ENCODE measurements at regions not wholly inside any gene's neighbourhood (a gene's known extent, or its start where the extent isn't known, plus 50 kb on each side); places are given as distances from the start of the nearest gene placed in this dataset.

DNA sequence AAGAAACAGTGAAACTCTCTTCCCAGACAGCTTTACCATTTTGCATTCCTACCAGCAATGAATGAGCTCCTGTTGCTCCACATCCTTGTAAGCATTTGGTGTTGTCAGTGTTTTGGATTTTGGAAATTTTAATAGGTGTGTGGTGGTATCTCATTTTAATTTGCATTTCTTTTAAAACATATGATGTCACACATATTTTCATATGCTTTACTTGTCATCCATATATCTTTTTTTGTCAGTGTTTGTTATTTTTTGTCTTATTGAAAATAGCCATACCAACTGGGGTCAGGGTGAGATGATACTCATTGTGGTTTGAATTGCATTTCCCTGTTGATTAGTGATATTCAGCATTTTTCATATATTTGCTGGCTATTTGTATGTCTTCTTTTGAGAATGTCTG is 119.5 kb upstream of the FOXA2 start:
- TF ChIP-seq, protein P1, sequence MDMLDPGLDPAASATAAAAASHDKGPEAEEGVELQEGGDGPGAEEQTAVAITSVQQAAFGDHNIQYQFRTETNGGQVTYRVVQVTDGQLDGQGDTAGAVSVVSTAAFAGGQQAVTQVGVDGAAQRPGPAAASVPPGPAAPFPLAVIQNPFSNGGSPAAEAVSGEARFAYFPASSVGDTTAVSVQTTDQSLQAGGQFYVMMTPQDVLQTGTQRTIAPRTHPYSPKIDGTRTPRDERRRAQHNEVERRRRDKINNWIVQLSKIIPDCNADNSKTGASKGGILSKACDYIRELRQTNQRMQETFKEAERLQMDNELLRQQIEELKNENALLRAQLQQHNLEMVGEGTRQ (IDR thresholded peaks at IDR 0.05; ENCODE audit: borderline replicate concordance, low read depth, low read length), result no peak
- TF ChIP-seq YY1 (IDR thresholded peaks at IDR 0.05; ENCODE audit: low read depth), result no peak
- no peak for TF ChIP-seq TEAD4 (IDR thresholded peaks at IDR 0.05; ENCODE audit: borderline replicate concordance, insufficient read depth)
- TF ChIP-seq NFIC (IDR thresholded peaks at IDR 0.05; ENCODE audit: borderline replicate concordance), result no peak
- TF ChIP-seq, protein P2, sequence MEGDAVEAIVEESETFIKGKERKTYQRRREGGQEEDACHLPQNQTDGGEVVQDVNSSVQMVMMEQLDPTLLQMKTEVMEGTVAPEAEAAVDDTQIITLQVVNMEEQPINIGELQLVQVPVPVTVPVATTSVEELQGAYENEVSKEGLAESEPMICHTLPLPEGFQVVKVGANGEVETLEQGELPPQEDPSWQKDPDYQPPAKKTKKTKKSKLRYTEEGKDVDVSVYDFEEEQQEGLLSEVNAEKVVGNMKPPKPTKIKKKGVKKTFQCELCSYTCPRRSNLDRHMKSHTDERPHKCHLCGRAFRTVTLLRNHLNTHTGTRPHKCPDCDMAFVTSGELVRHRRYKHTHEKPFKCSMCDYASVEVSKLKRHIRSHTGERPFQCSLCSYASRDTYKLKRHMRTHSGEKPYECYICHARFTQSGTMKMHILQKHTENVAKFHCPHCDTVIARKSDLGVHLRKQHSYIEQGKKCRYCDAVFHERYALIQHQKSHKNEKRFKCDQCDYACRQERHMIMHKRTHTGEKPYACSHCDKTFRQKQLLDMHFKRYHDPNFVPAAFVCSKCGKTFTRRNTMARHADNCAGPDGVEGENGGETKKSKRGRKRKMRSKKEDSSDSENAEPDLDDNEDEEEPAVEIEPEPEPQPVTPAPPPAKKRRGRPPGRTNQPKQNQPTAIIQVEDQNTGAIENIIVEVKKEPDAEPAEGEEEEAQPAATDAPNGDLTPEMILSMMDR (IDR thresholded peaks at IDR 0.05), result no peak
- TF ChIP-seq TAF1 (IDR thresholded peaks at IDR 0.05; ENCODE audit: borderline replicate concordance, low read depth, low read length), result no peak

Data from SK-N-SH (cell line).